Epithelial cell of proximal tubule (primary cell): ENCODE measurements at regions not wholly inside any gene's neighbourhood (a gene's known extent, or its start where the extent isn't known, plus 50 kb on each side); places are given as distances from the start of the nearest gene placed in this dataset.

Experiments
- DNase-seq: peaks from one replicate; pipeline ENCODE4 v3.0.0-alpha.2; 2011; ENCODE audit warnings: low read depth
- H3K4me3 ChIP-seq: 2 replicates; pipeline ENCODE4 v1.5.1; 2011; ENCODE audit warnings: low read depth, mild to moderate bottlenecking, low read length
- TF ChIP-seq, protein P1 (sequence below): conservative IDR thresholded peaks from 2 replicates; pipeline ENCODE4 v1.5.1; 2012; ENCODE audit warnings: low read depth, mild to moderate bottlenecking, low read length

DNA sequence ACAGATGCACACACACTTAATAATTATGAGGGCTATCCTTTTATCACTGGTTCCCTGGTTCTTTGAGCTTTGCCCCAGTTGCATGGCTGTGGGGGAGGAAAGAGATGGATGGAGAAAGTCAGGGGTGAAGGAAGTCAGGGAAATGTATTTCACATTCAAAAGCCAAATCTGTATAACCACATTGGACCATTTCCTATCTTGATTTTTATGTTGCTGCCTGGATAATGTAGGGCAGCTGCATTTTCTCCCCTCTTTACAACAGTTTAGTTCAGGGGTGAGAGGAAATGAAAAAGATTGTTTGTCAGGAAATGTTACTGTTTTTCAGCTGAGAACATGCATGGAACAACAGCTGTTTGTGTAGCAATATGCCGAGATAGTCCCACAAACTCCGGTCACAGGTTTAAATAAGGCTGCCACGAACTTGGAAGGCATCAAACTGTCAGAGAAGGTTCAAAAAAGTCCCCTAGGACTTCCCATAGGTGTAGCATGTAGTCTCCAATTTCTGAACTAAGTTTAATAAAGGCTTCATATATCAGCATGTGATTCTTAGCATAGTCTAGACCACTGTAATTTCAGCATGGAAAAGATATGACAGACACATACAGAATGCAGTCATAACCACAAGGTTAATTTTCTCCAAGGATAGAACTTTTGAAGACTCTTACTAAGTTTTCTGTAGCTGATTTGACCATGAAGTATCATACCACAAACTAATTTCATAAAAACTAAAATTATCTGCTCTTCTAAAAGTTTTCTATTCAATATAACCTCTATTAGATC lies 82.1 kb upstream of the COL21A1 start:
- TF ChIP-seq, protein P1, sequence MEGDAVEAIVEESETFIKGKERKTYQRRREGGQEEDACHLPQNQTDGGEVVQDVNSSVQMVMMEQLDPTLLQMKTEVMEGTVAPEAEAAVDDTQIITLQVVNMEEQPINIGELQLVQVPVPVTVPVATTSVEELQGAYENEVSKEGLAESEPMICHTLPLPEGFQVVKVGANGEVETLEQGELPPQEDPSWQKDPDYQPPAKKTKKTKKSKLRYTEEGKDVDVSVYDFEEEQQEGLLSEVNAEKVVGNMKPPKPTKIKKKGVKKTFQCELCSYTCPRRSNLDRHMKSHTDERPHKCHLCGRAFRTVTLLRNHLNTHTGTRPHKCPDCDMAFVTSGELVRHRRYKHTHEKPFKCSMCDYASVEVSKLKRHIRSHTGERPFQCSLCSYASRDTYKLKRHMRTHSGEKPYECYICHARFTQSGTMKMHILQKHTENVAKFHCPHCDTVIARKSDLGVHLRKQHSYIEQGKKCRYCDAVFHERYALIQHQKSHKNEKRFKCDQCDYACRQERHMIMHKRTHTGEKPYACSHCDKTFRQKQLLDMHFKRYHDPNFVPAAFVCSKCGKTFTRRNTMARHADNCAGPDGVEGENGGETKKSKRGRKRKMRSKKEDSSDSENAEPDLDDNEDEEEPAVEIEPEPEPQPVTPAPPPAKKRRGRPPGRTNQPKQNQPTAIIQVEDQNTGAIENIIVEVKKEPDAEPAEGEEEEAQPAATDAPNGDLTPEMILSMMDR, result no peak
- H3K4me3 ChIP-seq, result no peak overlapping the region
- no peak for DNase-seq

DNA sequence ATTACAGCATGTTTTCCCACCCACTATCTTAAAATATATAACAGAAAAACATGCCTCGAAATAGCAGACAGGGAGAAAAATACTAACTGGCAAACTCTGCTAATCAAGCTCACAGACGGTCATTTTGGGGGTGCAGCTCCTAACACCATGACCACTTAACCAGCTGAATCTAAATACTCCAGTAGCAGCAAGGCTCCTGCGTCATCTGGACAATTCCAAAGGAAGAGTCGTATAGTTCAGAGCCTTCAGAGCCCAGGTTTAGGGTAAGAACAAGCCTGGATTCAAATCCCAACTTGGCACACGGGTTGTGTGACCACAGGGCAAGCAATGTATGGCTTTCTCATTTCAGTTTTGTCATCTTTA lies 81.3 kb upstream of the COL21A1 start:
- TF ChIP-seq, protein P1, result no peak
- DNase-seq, result no peak

DNA sequence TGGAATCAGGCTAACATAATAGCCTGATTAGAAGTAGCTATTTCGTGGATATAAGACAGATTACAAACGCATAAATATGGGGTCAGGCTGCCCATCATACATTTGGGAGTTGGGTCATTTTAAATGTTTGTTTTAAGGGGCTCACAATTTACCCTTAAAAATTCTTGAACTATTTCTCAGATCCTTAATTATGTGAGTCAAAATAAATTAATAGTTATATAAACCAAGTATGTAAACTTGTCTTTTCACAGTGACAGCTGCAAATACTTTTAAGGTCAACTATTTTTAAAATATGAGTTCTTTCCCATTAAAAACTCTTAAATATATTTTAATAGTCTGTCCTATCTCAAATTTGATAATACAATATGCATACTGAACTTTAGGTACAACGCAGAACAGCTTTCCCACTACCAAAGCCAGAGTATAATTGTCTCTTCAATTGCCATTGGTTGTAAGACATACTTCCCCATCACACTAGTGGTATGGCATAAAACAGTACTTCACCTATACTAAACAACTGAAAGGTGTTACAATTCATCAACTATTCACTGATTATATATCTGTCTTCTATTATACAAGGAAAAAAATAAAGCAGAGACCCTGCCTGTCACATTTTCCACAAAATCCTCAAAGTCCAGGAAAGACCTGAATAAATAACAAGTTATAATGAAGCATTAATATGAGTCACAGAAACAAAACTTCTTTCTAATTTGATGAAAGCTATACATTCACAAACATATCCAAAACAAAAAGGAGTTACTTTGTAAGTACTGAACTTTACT lies 80.8 kb upstream of the COL21A1 start:
- TF ChIP-seq, protein P1, result no peak
- no peak for DNase-seq
- no peak overlapping the region for H3K4me3 ChIP-seq

More for the DNA sequence above, 81.3 kb upstream of the COL21A1 start:
- no peak overlapping the region for H3K4me3 ChIP-seq

DNA sequence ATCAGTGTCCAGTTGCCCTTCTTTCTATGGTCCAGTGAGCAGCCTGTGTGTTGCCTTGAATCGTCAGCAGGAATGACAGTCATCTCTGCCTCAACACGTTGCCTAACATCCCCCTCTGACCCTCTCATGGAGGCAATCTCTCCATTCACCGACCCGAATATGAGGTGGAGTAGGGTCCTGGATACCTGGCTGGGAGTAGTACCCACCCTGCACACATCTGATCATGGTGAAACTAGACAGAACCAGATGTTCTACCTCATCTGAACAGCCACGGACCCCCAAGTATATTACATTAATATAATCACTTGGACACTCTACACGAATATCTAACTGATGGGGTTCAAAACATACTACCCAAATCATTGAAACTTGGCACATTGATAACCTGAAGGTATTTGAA lies 77.0 kb upstream of the COL21A1 start:
- TF ChIP-seq, protein P1, result no peak
- H3K4me3 ChIP-seq, result no peak overlapping the region
- no peak for DNase-seq

DNA sequence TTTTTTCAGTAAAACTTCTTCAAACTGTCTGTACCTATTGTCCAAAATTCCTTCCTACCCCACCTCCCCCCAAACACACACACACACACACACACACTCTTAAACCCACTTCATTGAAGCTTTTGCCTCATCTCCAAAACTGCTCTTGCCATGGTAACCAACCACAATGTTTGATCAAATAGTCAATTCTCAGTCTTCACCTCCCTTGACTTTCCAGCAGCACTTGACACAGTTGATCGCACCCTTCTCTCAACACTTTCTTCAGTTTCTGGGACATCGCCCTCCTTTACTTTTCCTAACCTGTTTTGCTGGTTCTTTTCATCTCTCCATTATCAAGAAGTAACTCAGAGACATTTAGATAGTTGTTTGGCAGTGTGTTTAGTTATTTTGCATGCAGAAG lies 71.5 kb upstream of the COL21A1 start:
- TF ChIP-seq, protein P1, result no peak
- no peak overlapping the region for H3K4me3 ChIP-seq
- DNase-seq, result no peak

DNA sequence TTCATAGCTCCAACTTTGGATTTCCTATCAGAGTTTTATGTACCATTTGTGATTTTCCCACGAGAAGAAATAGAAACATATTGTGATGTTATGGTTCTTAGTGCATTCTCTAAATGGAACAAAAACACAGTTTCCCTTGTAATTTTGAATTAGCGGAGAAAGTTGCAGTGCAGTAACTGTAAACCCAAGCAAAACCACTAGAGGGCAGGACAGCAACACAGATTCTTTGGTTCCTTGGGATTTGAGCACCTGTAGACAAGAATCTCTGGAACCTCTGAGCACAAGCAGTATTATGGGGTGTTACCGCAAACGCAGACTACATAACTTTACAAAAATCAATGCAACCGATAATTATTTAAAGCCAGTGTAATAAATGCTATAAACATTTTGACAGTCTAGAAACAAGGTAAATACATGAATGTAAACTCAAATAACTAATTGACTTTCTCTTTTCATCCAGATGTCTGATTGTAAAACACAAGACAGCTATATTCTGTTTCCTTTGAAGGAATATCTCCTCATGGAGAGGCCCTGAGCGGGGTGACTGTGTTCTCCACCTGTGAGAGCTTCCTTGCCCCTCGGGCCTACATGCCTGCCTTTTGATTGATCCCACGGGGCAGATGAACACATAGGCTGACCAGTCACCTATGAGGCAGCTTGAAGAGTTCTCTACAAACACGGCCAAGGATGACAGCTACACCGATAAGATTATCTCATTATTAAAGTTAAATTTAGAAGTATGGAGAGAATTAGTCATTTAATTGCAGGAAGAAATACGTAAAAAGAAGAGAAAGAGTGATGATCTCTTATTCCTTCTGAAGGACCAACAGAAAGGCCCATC lies 67.5 kb upstream of the COL21A1 start:
- no peak for DNase-seq
- TF ChIP-seq, protein P1, result peak; percentile 93
- H3K4me3 ChIP-seq, result no peak overlapping the region
